T1000 (cell line): ENCODE measurements at regions not wholly inside any gene's neighbourhood (a gene's known extent, or its start where the extent isn't known, plus 50 kb on each side); places are given as distances from the start of the nearest gene placed in this dataset.

Experiments
- DNase-seq: peaks from one replicate; lab custom pipeline; 2025; ENCODE audit warnings: mixed read lengths; lab: John Stamatoyannopoulos, UW

DNA sequence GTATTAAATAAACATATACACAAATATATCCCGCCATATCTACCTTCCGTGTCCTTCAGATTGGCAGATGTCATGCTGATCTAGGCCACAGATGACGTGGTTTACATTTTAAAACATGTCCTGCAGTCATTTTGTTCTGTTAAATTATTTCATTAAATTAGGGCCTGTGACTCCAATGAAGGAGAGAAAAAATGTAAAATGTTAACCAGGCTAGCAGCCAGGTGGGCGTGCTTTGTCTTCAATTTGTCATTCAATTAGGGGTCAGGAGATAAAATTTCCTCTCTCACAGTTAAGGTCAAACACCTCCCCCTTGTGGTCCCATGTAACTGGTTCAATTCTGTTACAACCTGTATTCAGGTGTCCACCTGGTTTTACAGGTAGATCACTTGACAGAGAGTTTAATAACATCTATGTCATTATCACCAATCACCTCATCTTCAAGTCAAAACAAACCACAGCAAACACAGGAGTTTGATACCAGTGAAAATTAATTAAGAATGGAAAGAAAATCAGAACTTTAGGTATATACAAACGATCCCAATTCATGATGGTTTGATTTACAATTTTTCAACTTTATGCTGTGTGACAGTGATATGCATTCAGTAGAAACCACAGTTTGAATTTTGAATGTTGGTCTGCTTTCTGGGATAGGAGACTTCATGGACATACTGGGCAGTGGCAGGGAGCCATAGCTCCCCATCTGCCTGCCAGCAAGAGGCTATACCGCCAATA, 339.4 kb downstream of the CMPK2 start:
- no peak for DNase-seq

DNA sequence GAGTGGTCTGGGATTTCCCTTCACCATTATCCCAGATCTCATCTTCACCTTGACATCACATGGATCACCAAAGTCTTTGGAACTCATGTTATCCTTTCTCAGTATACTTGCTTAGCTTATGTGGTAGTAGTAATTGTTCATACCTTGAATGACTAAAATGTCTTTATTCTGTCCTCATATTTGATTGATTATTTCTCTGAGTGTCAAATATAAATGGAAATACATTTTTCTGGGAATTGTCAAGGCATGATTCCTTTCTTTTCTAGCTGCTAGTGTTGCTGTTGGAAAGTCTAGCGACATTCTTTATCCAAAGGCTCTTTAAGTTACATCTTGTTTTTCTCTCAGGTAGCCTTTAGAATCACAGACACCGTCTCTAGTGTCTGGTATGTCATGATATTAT, 334.4 kb downstream of the CMPK2 start:
- DNase-seq: no peak

DNA sequence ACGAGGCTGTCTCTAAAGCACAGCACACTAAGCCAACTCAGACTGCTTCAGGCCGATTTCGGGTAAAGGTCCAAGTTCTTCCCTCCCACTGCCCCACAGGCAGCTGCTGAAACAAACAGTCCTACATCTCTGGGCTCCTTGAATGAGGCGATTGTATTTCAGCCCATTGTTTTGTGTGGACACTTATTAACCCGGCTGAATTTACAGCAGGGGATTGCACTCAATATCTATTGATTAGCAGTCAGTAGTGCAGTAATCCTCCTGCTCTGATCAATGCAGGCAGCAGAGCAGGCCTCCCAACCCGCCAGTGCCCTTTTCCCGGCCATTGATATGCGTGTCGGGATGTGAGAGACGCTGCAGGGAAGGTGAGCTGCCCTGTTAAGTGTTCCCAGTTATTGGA, 330.1 kb downstream of the CMPK2 start:
- DNase-seq: no peak

DNA sequence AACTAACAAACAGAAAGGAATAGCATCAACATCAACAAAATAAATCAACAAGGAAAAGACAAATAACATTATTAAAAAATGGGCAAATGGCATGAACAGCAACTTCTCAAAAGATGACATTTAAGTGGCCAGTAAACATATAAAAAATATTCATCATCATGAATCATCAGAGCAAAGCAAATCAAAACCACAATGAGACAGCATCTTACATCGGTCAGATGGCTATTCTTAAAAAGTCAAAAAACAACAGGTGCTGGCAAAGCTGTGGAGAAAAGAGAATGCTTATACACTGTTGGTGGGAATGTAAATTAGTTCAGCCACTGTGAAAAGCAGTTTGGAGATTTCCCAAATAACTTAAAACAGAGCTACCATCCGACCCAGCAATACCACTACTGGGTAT, 327.1 kb downstream of the CMPK2 start:
- DNase-seq: no peak

DNA sequence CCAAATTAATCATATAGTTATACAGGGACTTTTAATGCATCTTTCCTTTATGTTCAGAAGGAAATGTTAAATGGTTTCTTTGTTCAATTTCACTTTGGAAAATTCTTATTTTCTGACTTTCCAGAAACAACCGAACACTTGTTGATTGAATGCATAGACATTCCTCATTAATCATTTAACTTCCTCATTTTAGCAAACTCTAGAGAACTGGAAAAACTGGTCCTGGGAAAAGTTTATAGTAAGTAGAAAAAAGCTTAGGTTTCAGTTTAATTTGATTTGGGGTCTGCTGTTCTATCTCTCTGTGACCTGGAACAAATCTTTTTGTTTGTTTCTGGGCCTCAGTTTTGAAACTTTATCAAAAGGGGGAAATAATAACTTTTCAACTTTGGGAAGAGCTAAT, 320.4 kb downstream of the CMPK2 start:
- DNase-seq: no peak

DNA sequence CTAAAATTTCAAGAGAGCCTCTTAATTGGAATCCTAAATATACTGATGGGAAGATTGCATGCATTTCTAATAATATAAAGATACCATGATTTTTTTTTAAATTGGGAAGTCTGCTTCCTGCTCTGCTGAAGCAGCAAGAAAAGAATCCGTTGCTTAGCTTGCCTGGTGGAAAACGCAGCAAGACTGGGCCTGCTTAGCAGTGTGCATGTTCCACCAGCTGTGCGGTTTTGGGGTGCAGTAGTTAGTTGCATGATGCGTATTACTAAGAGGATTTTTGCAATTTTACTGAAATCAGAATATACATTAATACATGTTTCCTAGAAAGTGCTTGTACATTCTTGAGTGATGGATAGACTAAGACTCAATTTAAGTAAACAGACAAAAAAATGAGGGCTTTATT, 319.9 kb downstream of the CMPK2 start:
- no peak for DNase-seq

DNA sequence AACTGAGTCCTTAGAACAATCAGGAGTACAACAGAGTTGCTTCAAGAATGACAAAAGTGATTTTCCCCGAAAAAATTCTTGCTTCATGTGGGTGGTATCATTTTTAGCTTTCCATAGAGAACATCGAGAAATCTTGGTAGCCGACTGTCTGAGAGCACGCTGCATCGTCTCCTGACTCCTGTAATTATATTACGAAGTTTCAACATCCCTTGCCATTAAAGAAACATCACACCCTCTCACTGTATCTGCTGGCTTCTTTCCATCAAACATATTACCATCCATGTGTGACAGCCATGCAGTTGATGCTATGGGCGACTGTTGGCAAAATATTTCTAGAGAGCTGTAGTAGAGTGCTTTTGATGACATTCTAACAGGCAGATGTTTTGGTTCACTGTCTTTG, 311.2 kb downstream of the CMPK2 start:
- no peak for DNase-seq

DNA sequence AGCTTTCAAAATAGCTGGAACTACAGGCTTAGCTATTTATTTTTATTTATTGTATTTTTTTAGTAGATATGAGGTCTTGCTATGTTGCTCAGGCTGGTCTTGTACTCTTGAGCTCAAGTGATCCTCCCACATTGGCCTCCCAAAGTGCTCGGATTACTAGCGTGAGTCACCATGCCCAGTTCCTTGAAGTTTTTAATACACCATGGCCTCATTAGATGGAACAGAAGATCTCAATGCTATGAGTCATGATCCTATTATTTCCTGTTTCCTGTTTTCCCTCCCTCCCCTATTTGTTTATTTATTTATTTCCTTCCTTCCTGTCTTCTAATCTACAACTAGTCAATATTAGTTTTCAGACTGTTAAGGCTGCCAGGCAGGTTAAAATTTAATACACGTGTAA, 309.0 kb downstream of the CMPK2 start:
- peak; percentile 68 for DNase-seq

DNA sequence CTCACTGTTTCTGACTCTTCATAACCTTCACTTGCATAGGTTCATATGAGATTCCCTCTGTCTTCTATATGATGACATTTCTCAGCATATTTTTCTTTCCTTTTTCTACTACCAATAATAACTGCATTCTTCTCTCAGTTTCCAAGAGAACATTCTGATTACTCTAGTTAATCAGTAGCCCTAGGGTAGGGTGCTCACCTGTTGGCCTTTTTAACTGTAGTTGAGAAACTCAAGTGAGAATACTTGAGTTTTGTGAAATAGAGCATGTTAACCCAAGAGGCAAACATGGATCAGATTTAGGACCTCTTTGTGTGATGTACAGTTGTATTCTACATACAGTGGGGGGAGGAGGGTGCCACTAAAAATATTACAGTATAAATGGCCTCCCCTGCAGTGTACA, 308.0 kb downstream of the CMPK2 start:
- no peak for DNase-seq

DNA sequence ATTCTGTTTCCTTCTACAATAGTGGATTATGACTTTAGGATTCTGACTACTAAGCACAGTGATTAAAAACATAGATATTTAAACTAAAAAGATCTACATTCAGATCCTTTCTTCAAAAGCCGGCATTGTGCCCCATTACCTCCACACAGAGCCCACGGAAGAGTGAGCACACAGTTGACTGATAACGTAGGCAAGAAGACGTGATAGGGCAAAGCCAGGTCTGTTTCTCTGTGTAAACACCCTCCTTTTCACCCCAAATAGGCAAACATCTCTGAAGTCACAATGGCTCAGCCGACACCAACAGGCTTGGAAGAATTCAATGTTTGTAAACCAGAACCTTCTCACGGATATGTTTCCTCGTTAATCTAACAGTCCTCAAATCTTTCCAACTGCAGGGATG, 302.9 kb downstream of the CMPK2 start:
- no peak for DNase-seq

DNA sequence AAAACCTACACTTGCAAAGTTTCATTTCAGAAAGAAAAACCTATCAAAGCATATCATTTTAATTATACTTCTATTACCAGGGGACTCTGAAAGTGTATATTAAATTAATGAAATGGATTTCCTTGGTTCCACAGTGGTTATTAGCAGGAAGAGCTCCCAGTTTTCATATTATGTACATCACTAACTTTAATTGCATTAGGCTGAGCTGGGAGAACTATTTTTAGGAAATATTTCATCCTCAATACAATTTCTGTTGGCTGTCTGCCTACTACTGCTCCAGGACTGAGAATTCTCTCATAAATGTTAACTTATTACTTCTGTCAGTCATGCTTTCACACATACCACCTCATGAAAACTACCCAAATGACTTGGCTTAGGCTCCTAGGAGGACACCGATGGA, 301.4 kb downstream of the CMPK2 start:
- DNase-seq: no peak

DNA sequence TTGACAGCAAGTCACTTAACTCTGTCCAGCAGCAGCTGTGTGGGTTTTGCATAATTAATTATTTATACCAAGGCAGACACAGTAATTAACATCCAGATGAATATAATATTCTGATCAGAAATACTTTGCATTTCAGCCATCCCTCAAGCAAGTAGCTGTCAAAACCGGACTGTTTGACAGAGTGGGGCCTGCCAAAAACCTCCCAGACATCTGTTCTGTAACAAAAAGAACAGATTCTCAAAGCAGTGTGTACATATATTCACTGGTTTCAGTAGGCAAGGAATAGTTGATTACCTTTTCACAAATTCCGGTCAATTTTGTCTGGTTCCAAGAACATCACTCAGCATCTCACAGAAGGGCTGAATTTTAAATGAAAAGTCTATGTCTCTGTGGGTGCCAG, 291.6 kb downstream of the CMPK2 start:
- DNase-seq: no peak

DNA sequence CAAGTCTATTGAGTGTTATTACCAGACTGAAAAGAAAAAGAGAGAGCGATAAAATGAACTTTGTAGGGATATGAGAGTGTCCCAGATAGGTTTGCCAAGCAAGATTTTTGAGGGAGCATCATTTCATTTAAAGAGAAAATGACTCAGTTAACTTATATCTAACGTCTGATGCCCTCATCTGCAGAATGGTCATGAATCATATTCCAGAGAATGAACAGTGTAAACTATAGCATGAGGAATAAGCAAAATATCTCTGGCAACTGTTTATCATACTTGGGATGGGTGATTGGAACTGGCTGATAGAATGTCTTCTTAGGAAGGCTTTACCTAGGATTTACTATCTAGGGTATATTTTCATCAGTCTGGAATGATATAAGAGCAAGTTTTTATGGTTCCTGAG, 289.4 kb downstream of the CMPK2 start:
- no peak for DNase-seq

DNA sequence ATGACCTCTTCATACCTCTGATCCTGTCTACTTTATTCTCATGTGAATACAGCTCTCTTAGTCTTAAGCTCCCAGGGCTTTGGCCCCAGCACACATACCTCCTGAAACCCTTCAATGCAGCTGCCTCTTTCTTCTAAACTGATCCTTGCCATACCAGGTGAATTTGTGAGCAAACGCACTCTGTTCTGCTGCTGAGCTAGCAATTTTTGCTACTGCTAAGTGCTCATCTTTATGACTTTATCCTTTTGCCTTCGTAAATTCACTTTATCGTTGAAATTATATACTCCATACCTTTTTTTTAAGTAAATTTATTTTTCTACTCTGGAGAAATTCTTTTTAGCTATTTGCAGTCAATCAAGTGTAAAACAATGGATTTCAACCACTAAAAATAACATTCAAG, 287.7 kb downstream of the CMPK2 start:
- DNase-seq: no peak

DNA sequence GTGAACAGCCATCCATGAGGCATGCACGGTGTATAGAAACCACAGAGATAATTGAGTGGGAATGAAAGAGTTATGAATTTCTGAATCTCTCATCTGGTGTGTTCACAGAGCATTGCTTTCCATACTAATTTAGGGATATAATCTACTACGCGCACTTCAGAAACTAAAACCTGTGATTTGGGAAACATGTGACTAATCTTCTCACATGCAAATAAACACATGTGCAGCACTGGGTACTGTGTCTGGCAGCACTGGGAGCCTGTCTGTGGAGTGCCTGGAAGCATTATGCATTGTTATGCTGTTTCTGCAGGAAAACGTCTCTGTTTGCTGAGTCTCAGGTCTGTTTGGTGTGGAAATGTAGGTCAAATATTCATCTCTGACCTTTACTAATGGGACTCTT, 287.3 kb downstream of the CMPK2 start:
- no peak for DNase-seq

DNA sequence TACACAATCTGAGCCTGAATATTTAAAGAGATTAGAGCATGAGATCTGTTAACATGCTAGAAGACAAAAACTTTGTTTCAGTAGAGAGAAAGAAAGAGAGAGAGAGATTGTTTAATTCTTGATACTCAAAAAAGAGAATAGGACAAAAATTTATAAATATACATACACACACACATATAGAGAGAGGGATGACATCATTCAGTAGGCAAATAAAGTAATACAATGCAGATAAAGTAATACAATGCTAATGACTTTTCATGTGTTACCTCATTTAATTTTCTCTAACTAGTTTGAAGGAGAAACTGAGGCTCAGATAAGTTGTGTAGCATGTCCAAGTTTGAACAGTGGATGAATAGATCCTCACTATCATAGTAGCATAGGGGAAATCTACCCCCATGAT, 286.4 kb downstream of the CMPK2 start:
- no peak for DNase-seq

DNA sequence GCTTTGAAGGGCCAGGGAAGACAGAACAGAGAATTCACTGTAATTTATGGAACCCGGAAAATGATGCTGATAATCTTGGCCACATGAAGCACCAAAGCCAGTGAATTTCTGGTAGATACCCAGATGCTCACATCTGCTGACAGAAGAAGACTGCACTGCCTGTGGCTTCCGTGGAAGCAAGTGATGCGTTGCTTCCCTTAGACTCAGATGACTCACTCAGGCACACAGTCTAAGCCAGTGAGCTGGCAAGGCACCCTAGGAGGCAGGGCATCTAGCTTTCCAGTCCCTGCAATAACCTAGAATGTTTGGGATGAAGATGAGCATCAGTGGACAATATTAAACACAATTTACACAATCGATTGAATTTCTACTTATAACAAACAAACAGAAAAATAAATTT, 284.7 kb downstream of the CMPK2 start:
- DNase-seq: peak; percentile 29

DNA sequence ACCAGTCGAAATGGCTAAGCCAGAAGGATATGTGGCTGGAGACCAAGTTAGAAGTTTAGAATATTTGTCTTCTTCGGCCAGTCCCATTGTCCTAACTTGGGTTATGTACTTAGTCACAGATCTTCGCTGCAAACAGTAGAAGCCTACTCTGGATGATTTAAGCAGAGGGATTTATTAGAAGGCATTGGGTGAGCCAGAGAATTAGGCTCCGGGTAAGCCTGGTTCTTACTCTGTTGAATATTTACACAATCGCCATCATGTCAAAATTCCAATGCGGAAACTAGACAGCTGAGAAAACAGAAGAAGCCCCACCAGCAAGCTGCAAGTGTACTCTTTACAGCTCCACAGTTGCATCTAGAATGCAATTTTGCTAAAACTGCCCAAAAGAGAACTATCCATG, 276.6 kb downstream of the CMPK2 start:
- no peak for DNase-seq

DNA sequence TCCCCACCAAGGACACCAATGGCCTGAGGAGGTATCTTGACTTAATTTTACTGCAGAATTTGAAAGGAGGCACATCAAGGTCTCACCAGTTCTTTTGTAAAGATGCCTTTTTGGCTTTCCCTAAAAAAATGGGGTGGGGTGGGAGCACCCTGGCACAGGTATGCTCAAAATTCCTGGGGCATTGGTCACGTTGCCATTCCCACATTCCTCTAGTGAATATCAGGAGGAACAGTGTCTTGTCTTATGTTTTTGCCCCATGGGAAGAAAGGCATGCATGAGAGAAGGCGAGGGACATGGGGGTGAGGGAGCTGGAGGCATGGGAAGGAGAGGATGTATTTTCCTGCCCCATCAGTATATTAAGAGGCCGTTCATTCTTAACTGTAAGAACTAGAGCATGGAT, 275.3 kb downstream of the CMPK2 start:
- no peak for DNase-seq

DNA sequence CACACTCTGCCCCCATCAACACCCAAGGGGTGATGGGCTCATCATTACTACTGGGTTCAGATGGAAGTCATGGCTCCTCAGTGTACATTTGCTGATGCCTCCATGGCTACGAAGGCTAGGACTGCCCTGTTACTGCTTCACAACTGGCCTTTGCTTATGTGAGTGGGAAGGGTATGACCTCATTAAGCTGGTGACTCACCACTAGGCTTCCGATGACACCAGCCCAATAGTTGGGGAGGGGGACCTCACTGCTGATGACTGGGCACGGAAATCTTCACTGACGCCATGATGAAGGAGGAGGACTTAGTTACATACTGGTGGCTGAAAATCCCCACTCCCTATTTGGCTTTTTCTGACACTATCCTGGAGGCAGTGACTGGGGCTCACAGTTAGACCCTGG, 263.2 kb downstream of the CMPK2 start:
- DNase-seq: no peak

DNA sequence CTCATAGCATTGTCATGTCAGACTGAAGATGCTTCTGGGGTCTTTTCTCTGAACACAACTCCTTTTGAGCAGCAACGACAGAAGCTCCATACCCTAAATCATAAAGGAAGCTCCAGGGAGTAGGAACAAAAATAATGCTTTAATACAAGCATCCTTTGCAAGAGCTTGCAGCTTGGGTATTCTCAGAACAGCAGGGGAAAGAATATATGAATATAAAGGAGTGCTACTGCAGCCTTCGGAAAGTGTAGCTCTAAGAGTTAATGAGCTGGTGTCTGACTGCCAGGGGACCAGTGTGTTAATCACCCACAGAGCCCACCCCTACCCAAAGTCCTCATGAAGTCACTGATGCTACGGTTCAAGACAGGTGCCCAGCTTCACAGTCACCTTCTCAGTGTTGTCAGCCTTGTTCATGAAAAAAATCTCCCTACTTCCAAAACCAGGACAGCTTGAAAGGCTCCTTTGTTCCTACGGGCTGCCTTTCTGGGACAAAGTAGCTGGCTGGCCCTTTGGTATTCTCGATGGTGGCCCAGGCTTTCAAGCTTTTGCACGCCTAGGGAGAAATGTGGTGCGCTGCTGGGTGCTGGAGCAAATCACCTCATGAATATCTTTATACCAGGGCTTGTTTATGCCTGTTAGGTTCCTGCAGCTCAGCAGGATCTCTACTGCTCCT, 259.7 kb downstream of the CMPK2 start:
- DNase-seq: no peak

DNA sequence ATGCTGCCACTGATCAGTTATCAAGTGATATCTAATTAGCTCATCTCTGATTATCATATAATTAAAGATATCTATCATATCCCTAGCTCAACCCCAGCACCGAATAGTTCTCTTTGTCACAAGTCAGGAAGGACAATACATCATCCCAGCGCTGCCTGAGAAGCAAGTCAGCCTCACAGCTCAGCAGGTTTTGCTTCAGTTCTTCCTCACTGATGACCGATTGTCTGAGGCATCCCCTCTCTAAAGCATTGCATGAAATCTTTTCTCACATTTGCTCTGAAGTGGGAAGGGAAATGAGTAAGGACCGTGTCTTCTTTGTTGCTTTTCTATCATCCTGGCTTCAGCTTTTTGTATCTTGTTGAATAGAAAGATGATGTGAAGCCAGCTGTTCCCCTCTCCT, 247.9 kb downstream of the CMPK2 start:
- DNase-seq: no peak

DNA sequence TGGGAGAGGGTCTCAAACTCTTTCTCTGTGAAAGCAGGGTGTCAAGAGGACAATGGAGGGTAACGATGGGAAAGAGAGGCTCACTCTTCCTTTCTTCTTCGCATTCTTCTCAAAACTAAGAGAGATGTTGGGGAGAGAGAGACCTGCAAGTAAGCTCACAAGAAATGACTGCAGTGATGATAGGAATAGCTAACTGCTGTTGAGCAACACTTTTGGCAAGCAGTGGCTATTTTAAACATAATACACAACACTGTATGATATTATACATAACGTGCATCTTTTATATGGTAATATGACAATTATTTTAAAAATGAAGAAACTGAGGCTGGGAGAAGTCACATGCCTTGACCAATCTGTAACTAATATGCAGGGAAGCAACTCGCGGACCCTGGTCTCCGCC, 247.5 kb downstream of the CMPK2 start:
- no peak for DNase-seq

DNA sequence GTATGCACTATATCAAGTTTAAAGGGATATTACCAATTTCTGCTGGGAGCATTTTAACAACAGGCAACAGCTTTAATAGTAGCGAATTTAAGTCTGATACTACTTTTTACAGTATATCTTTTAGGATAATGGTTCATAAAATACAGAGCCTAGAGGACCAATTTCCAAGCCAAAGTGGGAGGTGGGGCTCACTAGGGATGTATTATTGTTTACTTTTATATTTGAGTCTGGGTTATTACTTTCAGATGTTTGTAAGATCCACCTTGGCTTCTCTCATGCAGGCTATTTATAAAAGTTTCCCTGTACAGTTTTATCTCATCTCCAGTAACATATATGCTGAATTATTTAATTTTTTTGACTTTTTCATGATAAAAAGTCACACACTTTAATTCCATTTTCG, 242.0 kb downstream of the CMPK2 start:
- no peak for DNase-seq
